Fibroblast of skin of back (primary cell): ENCODE measurements at regions not wholly inside any gene's neighbourhood (a gene's known extent, or its start where the extent isn't known, plus 50 kb on each side); places are given as distances from the start of the nearest gene placed in this dataset.
"Not testable (repeated sequence)": the region's sequence is repeated elsewhere in the genome, so short reads cannot be mapped to it uniquely, and the experiment has no call there.

Experiments
- DNase-seq: peaks from one replicate; pipeline ENCODE4 v3.0.0-alpha.2; 2013

GRCh38 chr15:22684786-22685185, 101.7 kb upstream of the NIPA1 start:
- peak; percentile 35 for DNase-seq

GRCh38 chr15:22699881-22700280, 86.6 kb upstream of the NIPA1 start:
- not testable (repeated sequence) for DNase-seq

- DNase-seq, result not testable (repeated sequence)
Measured at GRCh38 chr15:22710831-22711341, 75.6 kb upstream of the NIPA1 start.

GRCh38 chr15:22713933-22714332, 72.5 kb upstream of the NIPA1 start:
- DNase-seq, result not testable (repeated sequence)

- DNase-seq, result not testable (repeated sequence)
Measured at GRCh38 chr15:22714358-22715132, 71.9 kb upstream of the NIPA1 start.

GRCh38 chr15:22715133-22715845, 71.2 kb upstream of the NIPA1 start:
- DNase-seq, result not testable (repeated sequence)

- DNase-seq, result not testable (repeated sequence)
Measured at GRCh38 chr15:22719980-22720379, 66.5 kb upstream of the NIPA1 start.

GRCh38 chr15:22726104-22726503, 60.3 kb upstream of the NIPA1 start:
- DNase-seq, result not testable (repeated sequence)

- not testable (repeated sequence) for DNase-seq
Measured at GRCh38 chr15:22735067-22735466, 51.4 kb upstream of the NIPA1 start.

- DNase-seq, result peak; percentile 37
Measured at GRCh38 chr15:22735781-22736180, 50.7 kb upstream of the NIPA1 start.

- not testable (repeated sequence) for DNase-seq
Measured at GRCh38 chr15:22736200-22736599, 50.2 kb upstream of the NIPA1 start.
